HG03354 (cell line): ENCODE measurements at regions not wholly inside any gene's neighbourhood (a gene's known extent, or its start where the extent isn't known, plus 50 kb on each side); places are given as distances from the start of the nearest gene placed in this dataset.
A peak's percentile ranks its signal among the peaks of the same experiment; 100 is the strongest.
"Not testable (repeated sequence)": the region's sequence is repeated elsewhere in the genome, so short reads cannot be mapped to it uniquely, and the experiment has no call there.

Source experiments
- ATAC-seq: cut with Tn5 transposase; IDR thresholded peaks from one replicate; pipeline ENCODE4 v1.9.1; 2021; ENCODE audit warnings: mild to moderate bottlenecking; ENCODE audit not compliant: unreplicated experiment, poor library complexity, severe bottlenecking

DNA sequence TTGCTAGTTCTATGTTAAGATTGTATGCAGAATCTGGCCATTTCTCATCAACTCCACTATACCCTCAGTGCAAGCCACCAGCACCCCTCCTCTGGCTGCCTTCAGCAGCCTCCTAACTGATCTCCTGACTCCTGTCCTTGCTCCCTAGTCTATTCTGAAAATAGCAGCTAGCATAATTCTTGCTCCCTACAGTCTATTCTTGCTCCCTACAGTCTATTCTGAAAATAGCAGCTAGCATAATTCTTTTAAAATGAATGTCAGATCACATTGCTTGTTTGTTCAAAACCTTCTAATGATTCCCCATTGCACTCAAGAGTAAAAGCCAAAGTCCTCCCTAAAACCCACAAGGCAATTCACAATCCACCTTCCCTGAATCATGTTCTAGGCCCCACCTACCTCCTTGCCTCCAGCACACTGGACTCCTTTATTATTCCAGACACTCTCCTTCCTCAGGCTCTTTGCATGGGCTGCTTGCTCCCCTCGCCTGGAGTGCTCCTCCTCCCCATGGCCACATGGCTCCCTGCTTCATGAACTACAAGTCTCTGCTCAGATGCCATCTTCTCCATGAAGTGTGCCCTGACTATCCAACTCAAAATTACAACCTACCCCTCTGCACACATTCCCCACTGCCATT lies 164.2 kb upstream of the TNFAIP3 start:
- ATAC-seq: no peak

- ATAC-seq: no peak
Measured at GRCh38 chr6:137704802-137705159, 162.3 kb upstream of the TNFAIP3 start.

- ATAC-seq: peak; percentile 50
Measured at GRCh38 chr6:137705160-137706082, 161.6 kb upstream of the TNFAIP3 start.

GRCh38 chr6:137706083-137706750 lies 160.8 kb upstream of the TNFAIP3 start:
- ATAC-seq: no peak

GRCh38 chr6:137707038-137707589 lies 159.9 kb upstream of the TNFAIP3 start:
- no peak for ATAC-seq

DNA sequence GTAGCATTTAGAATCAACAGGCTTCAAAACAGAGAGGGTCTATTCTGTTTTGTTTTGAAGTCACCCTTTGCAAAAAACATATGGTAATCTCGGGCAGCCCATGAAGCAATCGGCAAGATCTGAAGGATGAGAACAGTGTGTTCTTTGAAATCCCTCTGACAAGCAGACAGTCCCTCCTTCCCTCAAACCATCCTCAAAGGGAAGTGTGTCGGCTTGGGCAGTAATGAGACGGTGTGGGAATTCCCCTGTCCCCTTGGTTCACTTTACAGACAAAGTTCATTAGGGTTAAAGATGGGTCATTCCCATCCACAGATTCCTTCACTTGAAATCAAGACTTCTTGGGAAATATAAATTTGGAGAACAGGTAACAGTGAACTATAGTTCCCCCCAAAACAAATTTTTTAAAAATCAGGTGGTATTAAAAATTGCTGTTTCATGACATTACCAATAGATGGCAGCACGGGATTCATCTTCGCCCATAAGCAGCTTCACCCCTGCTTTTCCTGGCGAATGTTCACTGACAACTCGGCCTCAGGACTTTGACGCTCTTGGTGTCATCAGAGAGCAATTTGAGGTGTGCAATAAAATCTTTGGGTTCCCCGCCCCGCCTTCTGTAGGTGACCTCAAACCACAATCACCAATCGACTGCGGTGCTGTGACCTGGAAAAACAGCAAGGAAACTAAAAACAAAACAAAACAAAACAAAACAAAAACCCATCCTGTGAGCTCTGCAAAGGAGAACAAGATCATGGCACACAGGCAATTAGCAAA lies 159.3 kb upstream of the TNFAIP3 start:
- peak; percentile 58 for ATAC-seq

GRCh38 chr6:137708481-137708880 lies 158.6 kb upstream of the TNFAIP3 start:
- no peak for ATAC-seq

DNA sequence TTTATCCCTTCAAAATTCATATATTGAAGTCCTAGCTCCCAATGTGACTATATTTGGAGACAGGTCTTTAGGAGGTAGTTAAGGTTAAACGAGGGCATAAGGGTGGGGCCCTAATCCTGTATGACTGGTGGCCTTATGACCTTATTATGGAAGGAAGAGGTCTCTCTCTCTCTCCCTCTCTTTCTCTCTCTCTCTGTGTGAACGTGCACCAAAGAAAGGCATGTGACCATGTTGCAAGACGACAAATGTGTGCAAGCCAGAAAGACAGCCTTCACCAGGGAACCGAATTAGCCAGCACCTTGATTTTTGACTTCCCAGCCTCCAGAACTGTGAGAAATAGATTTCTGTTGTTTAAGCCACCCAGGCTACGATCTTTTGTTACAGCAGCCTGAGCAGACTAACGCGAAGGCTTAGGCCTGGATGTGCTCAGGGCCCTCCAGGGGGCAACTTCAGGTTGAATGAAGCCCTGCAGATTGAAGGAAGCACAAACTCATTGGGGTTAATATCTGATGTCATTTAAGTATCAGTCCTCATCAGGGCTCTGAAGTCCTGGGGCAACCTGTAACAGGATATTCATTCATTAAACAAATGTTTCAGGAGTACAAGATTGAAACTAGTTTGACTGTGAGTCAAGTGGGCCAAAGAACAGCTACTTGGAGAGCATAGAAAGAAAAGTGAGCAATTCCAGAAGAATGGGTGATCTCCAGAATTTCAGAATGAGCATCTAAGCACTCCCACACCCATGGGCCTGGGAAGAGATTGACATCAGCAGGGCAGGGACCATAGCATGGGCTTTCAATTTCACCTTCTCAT lies 157.4 kb upstream of the TNFAIP3 start:
- peak; percentile 28 for ATAC-seq

- ATAC-seq: no peak
Measured at GRCh38 chr6:137711972-137712371, 155.1 kb upstream of the TNFAIP3 start.

DNA sequence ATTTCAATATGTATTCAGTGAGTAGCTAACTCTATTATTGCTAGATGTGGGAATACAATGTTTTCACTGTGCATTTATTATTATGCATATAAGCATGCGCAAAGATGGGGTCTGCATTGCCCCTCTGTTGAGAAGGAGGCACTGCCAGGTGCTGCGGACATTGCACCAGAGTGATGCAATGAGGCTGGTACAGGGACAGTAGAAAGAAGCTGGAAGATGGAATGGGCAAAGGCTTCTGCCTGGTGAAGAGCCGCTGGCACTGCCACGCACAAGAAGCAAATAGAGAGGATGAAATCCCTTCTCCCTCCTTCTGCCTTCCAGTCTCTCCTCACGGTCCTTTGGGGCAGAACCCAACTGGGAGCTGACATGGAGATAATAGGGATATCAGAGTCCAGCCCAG lies 154.5 kb upstream of the TNFAIP3 start:
- no peak for ATAC-seq

- ATAC-seq: no peak
Measured at GRCh38 chr6:137715589-137716045, 151.4 kb upstream of the TNFAIP3 start.

GRCh38 chr6:137717074-137718073 lies 149.7 kb upstream of the TNFAIP3 start:
- ATAC-seq: no peak

DNA sequence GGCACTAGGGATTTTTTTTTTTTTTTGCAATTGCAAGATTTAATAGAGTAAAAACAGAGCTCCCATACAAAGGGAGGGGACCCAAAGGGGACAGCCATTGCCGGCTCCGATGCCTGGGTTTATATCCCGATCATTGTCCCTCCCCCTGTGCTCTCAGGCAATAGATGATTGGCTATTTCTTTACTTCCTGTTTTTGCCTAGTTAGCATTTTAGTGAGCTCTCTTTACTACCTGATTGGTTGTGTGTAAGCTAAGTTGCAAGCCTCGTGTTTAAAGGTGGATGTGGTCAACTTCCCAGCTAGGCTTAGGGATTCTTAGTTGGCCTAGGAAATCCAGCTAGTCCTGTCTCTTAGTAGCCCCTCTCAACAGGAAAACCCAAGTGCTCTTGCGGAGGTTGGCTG lies 148.2 kb upstream of the TNFAIP3 start:
- not testable (repeated sequence) for ATAC-seq

GRCh38 chr6:137722749-137723272 lies 144.2 kb upstream of the TNFAIP3 start:
- ATAC-seq: no peak

DNA sequence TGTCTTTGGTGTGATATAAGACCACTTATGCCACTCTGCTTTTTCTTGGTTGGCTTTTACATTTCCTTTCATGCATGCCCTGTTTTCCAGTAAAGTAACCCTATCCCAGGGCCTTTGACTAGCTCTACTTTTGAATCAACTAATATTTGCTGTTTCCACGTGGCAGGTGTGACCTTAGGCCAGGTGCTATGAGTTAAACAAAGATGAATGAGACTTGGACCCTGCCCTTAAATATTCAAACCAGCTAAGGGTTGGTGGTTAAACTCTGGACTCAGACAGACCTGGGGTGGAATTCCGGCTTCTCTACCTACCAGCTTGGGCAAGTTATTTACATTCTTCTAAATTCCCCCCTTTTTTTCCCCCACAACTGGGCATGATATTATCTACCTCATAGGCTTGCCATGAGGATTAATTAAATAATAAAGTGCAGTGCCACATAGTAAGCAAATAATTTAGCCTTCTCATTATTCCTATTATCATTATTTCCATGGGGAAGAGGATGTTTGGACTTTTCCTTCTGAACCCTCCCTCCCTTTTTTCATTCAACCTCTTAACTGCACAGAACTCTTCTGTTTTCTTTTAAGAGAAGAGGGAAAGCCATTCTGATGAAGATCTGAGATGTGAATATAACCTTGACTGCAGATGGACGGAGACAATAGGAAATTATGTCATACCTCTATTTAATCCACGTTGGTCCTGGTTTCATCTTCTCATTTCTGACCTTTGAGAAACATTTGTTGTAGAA lies 143.6 kb upstream of the TNFAIP3 start:
- no peak for ATAC-seq

GRCh38 chr6:137724018-137724403 lies 143.0 kb upstream of the TNFAIP3 start:
- ATAC-seq: no peak
